CD8-positive, alpha-beta memory T cell (primary cell): ENCODE measurements at regions not wholly inside any gene's neighbourhood (a gene's known extent, or its start where the extent isn't known, plus 50 kb on each side); places are given as distances from the start of the nearest gene placed in this dataset.

Source experiments
- CTCF ChIA-PET: fragments of 350-600 bp; sonication (Branson Sonifier 250); formaldehyde crosslinking; loops from one replicate; lab custom pipeline; 2021; ENCODE audit warnings: antibody characterized with exemption; lab: Charles Lee
- POLR2A ChIA-PET: fragments of 350-600 bp; sonication (Branson Sonifier 250); formaldehyde crosslinking; loops from one replicate; lab custom pipeline; 2021; ENCODE audit warnings: antibody characterized with exemption; lab: Charles Lee
- DNase-seq, 5 donors: peaks; one replicate each; pipeline versions ENCODE4 v3.0.0 to v3.0.0-alpha.2; 2020 to 2022; ENCODE audit warnings: mixed read lengths in 1 of 5
- H3K27ac ChIP-seq: one replicate; pipeline ENCODE4 v1.7.0; 2013; ENCODE audit warnings: low read depth, mild to moderate bottlenecking, low read length, moderate library complexity
- H3K27me3 ChIP-seq: 2 replicates; pipeline ENCODE4 v1.7.0; 2013; ENCODE audit warnings: low read length, mild to moderate bottlenecking; ENCODE audit not compliant: insufficient read depth, poor library complexity, severe bottlenecking
- H3K36me3 ChIP-seq: 2 replicates; pipeline ENCODE4 v1.7.0; 2013; ENCODE audit warnings: mild to moderate bottlenecking, low read length, moderate library complexity; ENCODE audit not compliant: insufficient read depth
- H3K4me1 ChIP-seq: 2 replicates; pipeline ENCODE4 v1.7.0; 2013; ENCODE audit warnings: mild to moderate bottlenecking, low read length, moderate library complexity; ENCODE audit not compliant: insufficient read depth
- H3K4me3 ChIP-seq: 2 replicates; pipeline ENCODE4 v1.7.0; 2013; ENCODE audit warnings: mild to moderate bottlenecking, low read length
- H3K9me3 ChIP-seq: 2 replicates; pipeline ENCODE4 v1.7.0; 2013; ENCODE audit warnings: mild to moderate bottlenecking, low read length
- H3K27ac Mint-ChIP-seq, 8 donors: one replicate each; pipeline ENCODE4 v1.8.0; 2020 to 2021; ENCODE audit warnings: mixed read lengths in 8 of 8, mild to moderate bottlenecking in 6 of 8, inconsistent platforms in 3 of 8, moderate library complexity in 3 of 8
- H3K27me3 Mint-ChIP-seq, 2 donors: one replicate each; pipeline ENCODE4 v1.8.0; 2020 to 2021; ENCODE audit warnings: mixed read lengths in 2 of 2, mild to moderate bottlenecking in 1 of 2, moderate library complexity in 1 of 2
- H3K36me3 Mint-ChIP-seq, 3 donors: one replicate each; pipeline ENCODE4 v1.8.0; 2020 to 2021; ENCODE audit warnings: mixed read lengths in 3 of 3, inconsistent platforms in 1 of 3, mild to moderate bottlenecking in 1 of 3
- H3K4me1 Mint-ChIP-seq, 3 donors: one replicate each; pipeline ENCODE4 v1.8.0; 2020 to 2021; ENCODE audit warnings: mixed read lengths in 3 of 3, inconsistent platforms in 1 of 3, mild to moderate bottlenecking in 1 of 3
- H3K4me3 Mint-ChIP-seq, 7 donors: one replicate each; pipeline ENCODE4 v1.8.0; 2020 to 2021; ENCODE audit warnings: mixed read lengths in 7 of 7, mild to moderate bottlenecking in 6 of 7, moderate library complexity in 4 of 7, inconsistent platforms in 2 of 7
- H3K9me3 Mint-ChIP-seq, 5 donors: one replicate each; pipeline ENCODE4 v1.8.0; 2020 to 2022; ENCODE audit warnings: mixed read lengths in 5 of 5, mild to moderate bottlenecking in 3 of 5, moderate library complexity in 2 of 5, inconsistent platforms in 1 of 5

GRCh38 chr15:58306591-58307312 is 125.0 kb upstream of the LIPC start:
- H3K27me3 ChIP-seq = no peaks in the 10 kb centered on the region
- POLR2A ChIA-PET = no interaction called here

GRCh38 chr15:58307313-58307961 is 124.4 kb upstream of the LIPC start:
- H3K36me3 ChIP-seq = no peaks in the 10 kb centered on the region
- H3K4me1 ChIP-seq = peaks cover under 1% of the 10 kb centered on the region
- H3K4me3 ChIP-seq = no peak overlapping the region
- ChIA-PET POLR2A (no interaction called here), CTCF (interaction anchor here (0.9 kb wide), 1 partner anchor 73 kb away, joined by 3 read pairs; no protein-coding TSS in a partner anchor)
- Mint-ChIP-seq H3K27me3 (peaks cover 0 to 4% of the 10 kb centered on the region in 2 donors), H3K27ac (no peak overlapping the region), H3K4me3 (no peak overlapping the region), H3K36me3 (no peaks in the 10 kb centered on the region), H3K9me3 (no peaks in the 10 kb centered on the region), H3K4me1 (peaks cover 3 to 11% (median 7%) of the 10 kb centered on the region in 3 donors)
- H3K27ac ChIP-seq = no peak overlapping the region
- no peaks in the 10 kb centered on the region for H3K9me3 ChIP-seq
- H3K27me3 ChIP-seq = no peaks in the 10 kb centered on the region
- no peak for DNase-seq

More at GRCh38 chr15:58306591-58307312, 125.0 kb upstream of the LIPC start:
- H3K4me3 ChIP-seq = no peak overlapping the region
- H3K36me3 ChIP-seq = no peaks in the 10 kb centered on the region
- Mint-ChIP-seq H3K27ac (no peak overlapping the region), H3K27me3 (peaks cover under 1 to 4% of the 10 kb centered on the region in 2 donors), H3K4me1 (peaks cover 2 to 7% (median 6%) of the 10 kb centered on the region in 3 donors), H3K9me3 (no peaks in the 10 kb centered on the region), H3K4me3 (no peak overlapping the region), H3K36me3 (no peaks in the 10 kb centered on the region)
- no peaks in the 10 kb centered on the region for H3K4me1 ChIP-seq
- H3K27ac ChIP-seq = no peak overlapping the region
- DNase-seq = no peak
- CTCF ChIA-PET = interaction anchor here (0.9 kb wide), 1 partner anchor 73 kb away, joined by 3 read pairs; no protein-coding TSS in a partner anchor
- no peaks in the 10 kb centered on the region for H3K9me3 ChIP-seq

- Mint-ChIP-seq H3K27me3 (peaks cover 0 to 4% of the 10 kb centered on the region in 2 donors), H3K36me3 (no peaks in the 10 kb centered on the region), H3K4me1 (peaks cover 12 to 16% (median 13%) of the 10 kb centered on the region in 3 donors), H3K4me3 (no peak overlapping the region), H3K27ac (no peak overlapping the region), H3K9me3 (no peaks in the 10 kb centered on the region)
- Histone ChIP-seq H3K4me3 (no peak overlapping the region), H3K9me3 (no peaks in the 10 kb centered on the region), H3K27ac (no peak overlapping the region), H3K4me1 (peaks cover 14% of the 10 kb centered on the region), H3K27me3 (no peaks in the 10 kb centered on the region), H3K36me3 (no peaks in the 10 kb centered on the region)
- POLR2A ChIA-PET = no interaction called here
- no peak for DNase-seq
- CTCF ChIA-PET = no interaction called here
These were observed 122.9 kb upstream of the LIPC start for GRCh38 chr15:58308742-58309355.

- H3K4me1 ChIP-seq = peaks cover 26% of the 10 kb centered on the region
- CTCF ChIA-PET = no interaction called here
These were observed 121.5 kb upstream of the LIPC start for GRCh38 chr15:58309963-58310928.

GRCh38 chr15:58311556-58311955 is 120.2 kb upstream of the LIPC start:
- H3K27ac ChIP-seq = no peak overlapping the region
- H3K27me3 ChIP-seq = no peaks in the 10 kb centered on the region
- H3K4me1 Mint-ChIP-seq = peaks cover 34 to 41% (median 36%) of the 10 kb centered on the region in 3 donors
- H3K4me1 ChIP-seq = peaks cover 30% of the 10 kb centered on the region
- H3K4me3 ChIP-seq = no peak overlapping the region
- H3K36me3 Mint-ChIP-seq = no peaks in the 10 kb centered on the region
- peaks cover 0 to 4% of the 10 kb centered on the region in 2 donors for H3K27me3 Mint-ChIP-seq
- H3K4me3 Mint-ChIP-seq = no peak overlapping the region
- DNase-seq = no peak
- H3K36me3 ChIP-seq = no peaks in the 10 kb centered on the region
- no peaks in the 10 kb centered on the region for H3K9me3 Mint-ChIP-seq
- CTCF ChIA-PET = no interaction called here
- POLR2A ChIA-PET = no interaction called here
- H3K9me3 ChIP-seq = no peaks in the 10 kb centered on the region
- peak overlapping the region in 1 of 8 donors; percentile 23 for H3K27ac Mint-ChIP-seq

More at GRCh38 chr15:58309963-58310928, 121.5 kb upstream of the LIPC start:
- H3K27me3 Mint-ChIP-seq = peaks cover 0 to 4% of the 10 kb centered on the region in 2 donors
- H3K4me3 Mint-ChIP-seq = no peak overlapping the region
- H3K9me3 ChIP-seq = no peaks in the 10 kb centered on the region
- POLR2A ChIA-PET = no interaction called here
- no peak overlapping the region for H3K4me3 ChIP-seq
- DNase-seq = no peak
- H3K27ac Mint-ChIP-seq = peak overlapping the region in 1 of 8 donors; percentile 55
- no peaks in the 10 kb centered on the region for H3K36me3 ChIP-seq
- H3K9me3 Mint-ChIP-seq = no peaks in the 10 kb centered on the region
- H3K36me3 Mint-ChIP-seq = no peaks in the 10 kb centered on the region
- no peaks in the 10 kb centered on the region for H3K27me3 ChIP-seq
- H3K4me1 Mint-ChIP-seq = peaks cover 25 to 30% (median 26%) of the 10 kb centered on the region in 3 donors
- H3K27ac ChIP-seq = no peak overlapping the region

- peaks cover 30% of the 10 kb centered on the region for H3K4me1 ChIP-seq
- CTCF ChIA-PET = no interaction called here
- H3K27ac ChIP-seq = no peak overlapping the region
- H3K27me3 ChIP-seq = no peaks in the 10 kb centered on the region
- no peaks in the 10 kb centered on the region for H3K9me3 Mint-ChIP-seq
- H3K9me3 ChIP-seq = no peaks in the 10 kb centered on the region
- no peak overlapping the region for H3K27ac Mint-ChIP-seq
- peaks cover 34 to 41% (median 36%) of the 10 kb centered on the region in 3 donors for H3K4me1 Mint-ChIP-seq
- no peaks in the 10 kb centered on the region for H3K36me3 ChIP-seq
- no peak for DNase-seq
- peaks cover 0 to 2% of the 10 kb centered on the region in 2 donors for H3K27me3 Mint-ChIP-seq
- no peak overlapping the region for H3K4me3 ChIP-seq
- H3K36me3 Mint-ChIP-seq = no peaks in the 10 kb centered on the region
- POLR2A ChIA-PET = no interaction called here
- H3K4me3 Mint-ChIP-seq = no peak overlapping the region
These were observed 119.8 kb upstream of the LIPC start for GRCh38 chr15:58312031-58312430.

- no peaks in the 10 kb centered on the region for H3K36me3 Mint-ChIP-seq
- peaks cover 34 to 41% (median 36%) of the 10 kb centered on the region in 3 donors for H3K4me1 Mint-ChIP-seq
- peak overlapping the region; percentile 47 to 91 (median 78) for H3K27ac Mint-ChIP-seq
- peak overlapping the region in 4 of 7 donors; percentile 36 to 61 (median 42) for H3K4me3 Mint-ChIP-seq
- ChIA-PET CTCF (no interaction called here), POLR2A (no interaction called here)
- no peak overlapping the region for H3K27ac ChIP-seq
- no peaks in the 10 kb centered on the region for H3K9me3 ChIP-seq
- no peaks in the 10 kb centered on the region for H3K36me3 ChIP-seq
- H3K27me3 Mint-ChIP-seq = no peaks in the 10 kb centered on the region
- H3K9me3 Mint-ChIP-seq = no peaks in the 10 kb centered on the region
- peak in 1 of 5 donors; percentile 10 for DNase-seq
- H3K4me3 ChIP-seq = no peak overlapping the region
- peaks cover 30% of the 10 kb centered on the region for H3K4me1 ChIP-seq
- H3K27me3 ChIP-seq = no peaks in the 10 kb centered on the region
These were observed 118.5 kb upstream of the LIPC start for GRCh38 chr15:58313304-58313703.
